ENCODE measurements at regions not wholly inside any gene's neighbourhood (a gene's known extent, or its start where the extent isn't known, plus 50 kb on each side); places are given as distances from the start of the nearest gene placed in this dataset.

DNA sequence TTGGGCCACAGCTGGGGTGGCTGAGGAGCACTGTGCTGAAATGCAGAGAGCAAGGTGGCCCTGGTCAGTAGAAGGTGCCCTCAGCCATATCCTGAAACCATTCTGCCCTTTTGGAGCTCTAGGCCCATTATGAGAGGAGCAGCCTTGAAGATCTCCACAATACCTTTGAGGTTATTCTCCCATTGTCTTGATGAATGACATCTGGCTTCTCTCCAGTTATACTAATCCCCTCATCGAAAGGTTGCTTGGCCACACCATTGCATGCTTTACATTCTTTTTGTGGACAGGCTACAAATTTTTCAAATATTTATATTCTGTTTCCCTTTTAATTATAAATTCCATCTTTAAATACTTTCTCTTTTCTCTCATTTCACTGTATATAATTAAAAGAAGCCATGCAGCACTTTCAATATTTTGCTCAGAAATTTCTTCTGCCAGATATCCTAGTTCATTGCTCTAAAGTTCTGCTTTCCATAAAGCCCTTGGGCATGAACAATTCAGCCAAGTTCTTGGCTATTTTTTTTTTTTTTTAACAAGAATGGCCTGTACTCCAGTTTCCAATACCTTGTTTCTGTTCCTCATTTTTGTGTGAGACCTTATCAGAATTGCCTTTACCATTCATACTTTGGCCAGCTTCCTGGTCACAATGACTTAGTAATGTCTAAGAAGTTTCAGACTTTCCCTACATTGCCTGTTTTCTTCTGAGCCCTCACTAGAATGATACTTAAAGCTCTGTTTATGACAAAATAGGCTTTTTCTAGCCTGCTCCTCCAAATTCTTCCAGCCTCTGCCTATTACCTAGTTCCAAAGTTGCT, 138.9 kb upstream of the SGO1 start:
- H3K4me1 Mint-ChIP-seq = no peaks in the 10 kb centered on the region
- no peak for TF ChIP-seq CTCF (IDR thresholded peaks at IDR 0.05; ENCODE audit: unreplicated experiment in 3 of 3)
- no peaks in the 10 kb centered on the region for H3K27me3 Mint-ChIP-seq (ENCODE audit: low read depth)
- H3K27ac Mint-ChIP-seq = no peak overlapping the region
- no peaks in the 10 kb centered on the region for H3K9me3 Mint-ChIP-seq
- no peaks in the 10 kb centered on the region for H3K36me3 Mint-ChIP-seq (ENCODE audit: low read depth)
- no peak overlapping the region for H3K4me3 Mint-ChIP-seq

DNA sequence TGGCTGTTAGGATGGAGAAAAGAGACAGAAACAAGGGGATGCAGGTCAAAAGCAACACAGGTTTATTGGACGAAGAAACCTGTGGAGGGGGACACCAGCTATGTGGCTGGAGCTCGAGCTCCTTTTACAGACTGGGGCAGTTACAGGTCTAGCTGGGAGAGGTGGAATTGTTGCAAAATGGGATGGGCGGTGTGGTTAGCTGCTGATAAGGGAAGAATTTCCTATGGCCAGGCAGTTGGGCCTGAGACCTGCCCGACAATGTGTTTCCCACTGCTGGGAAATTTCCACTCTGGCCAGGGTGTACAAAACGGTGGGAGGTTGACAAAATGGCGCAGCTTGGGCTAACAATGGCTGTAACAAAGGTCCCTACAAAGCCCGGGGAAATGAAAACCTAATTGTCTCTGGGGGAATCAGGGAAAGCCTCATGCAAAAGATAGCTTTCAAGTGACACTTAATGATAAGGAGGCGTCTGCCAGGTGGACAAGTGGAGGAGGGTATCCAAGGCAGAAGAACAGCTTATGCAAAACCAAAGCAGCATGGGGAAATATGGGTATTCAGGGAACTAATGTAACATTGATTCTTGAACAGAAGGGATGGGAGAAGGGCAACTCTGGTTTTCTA, 137.4 kb upstream of the SGO1 start:
- peak overlapping the region in 1 of 3 experiments; percentile 36 for H3K27ac Mint-ChIP-seq
- no peaks in the 10 kb centered on the region for H3K4me1 Mint-ChIP-seq
- H3K27me3 Mint-ChIP-seq (ENCODE audit: low read depth) = no peaks in the 10 kb centered on the region
- no peaks in the 10 kb centered on the region for H3K9me3 Mint-ChIP-seq
- no peak overlapping the region for H3K4me3 Mint-ChIP-seq
- H3K36me3 Mint-ChIP-seq (ENCODE audit: low read depth) = no peaks in the 10 kb centered on the region
- TF ChIP-seq CTCF (IDR thresholded peaks at IDR 0.05; ENCODE audit: unreplicated experiment in 3 of 3) = no peak

DNA sequence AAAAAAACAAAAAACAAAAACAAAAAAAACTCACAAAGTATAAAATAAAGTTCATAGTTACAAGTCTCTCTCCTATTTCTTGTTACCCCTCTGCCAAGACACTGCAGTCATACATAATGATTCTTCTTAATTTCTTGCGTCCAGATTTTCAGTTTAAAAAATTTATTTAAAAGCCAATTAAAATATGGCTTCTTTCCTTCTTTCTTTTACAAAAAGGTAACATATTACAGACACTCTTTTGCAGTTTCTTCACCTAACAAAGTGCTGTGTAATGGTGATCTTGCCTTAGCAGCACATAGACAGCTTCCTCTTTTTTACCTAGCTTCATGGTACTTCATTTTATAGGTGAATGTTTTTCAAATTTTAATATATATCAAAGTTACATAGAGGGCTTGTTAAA, 136.1 kb upstream of the SGO1 start:
- no peaks in the 10 kb centered on the region for H3K27me3 Mint-ChIP-seq (ENCODE audit: low read depth)
- no peaks in the 10 kb centered on the region for H3K36me3 Mint-ChIP-seq (ENCODE audit: low read depth)
- no peaks in the 10 kb centered on the region for H3K4me1 Mint-ChIP-seq
- no peak for TF ChIP-seq CTCF (IDR thresholded peaks at IDR 0.05; ENCODE audit: unreplicated experiment in 3 of 3)
- no peak overlapping the region for H3K27ac Mint-ChIP-seq
- no peaks in the 10 kb centered on the region for H3K9me3 Mint-ChIP-seq
- H3K4me3 Mint-ChIP-seq = no peak overlapping the region

DNA sequence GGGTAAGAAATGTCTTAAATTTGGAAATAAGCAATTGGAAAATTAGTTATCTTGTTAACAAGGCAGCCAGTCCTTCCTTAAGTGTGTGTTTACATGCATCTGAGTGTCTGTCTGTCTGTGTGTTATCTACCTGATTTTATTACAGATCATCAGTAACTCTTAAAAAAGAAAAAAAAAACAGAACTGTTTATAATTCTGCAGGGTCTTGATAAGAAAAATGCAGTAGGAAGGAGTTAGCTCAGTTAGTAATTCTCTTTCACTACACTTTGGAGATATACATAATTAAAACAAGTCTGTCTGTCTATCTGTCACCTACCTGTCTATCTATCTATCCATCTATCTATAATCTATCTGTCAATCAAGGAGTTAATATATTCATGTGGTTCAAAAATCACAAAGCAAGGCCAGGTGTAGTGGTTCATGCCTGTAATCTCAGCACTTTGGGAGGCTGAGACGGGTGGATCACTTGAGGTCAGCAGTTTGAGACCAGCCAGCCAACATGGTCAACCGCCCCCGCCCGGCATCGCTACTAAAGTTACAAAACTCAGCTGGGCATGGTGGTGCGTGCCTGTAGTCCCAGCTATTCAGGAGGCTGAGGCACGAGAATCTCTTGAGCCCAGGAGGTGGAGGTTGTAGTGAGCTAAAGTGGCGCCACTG, 135.5 kb upstream of the SGO1 start:
- Mint-ChIP-seq H3K4me3 (no peak overlapping the region), H3K36me3 (ENCODE audit: low read depth) (no peaks in the 10 kb centered on the region), H3K27me3 (ENCODE audit: low read depth) (no peaks in the 10 kb centered on the region)

GRCh38 chr3:20320489-20320888, 134.5 kb upstream of the SGO1 start:
- Mint-ChIP-seq H3K27ac (peak overlapping the region in 1 of 3 experiments; percentile 38), H3K36me3 (ENCODE audit: low read depth) (no peaks in the 10 kb centered on the region), H3K9me3 (no peaks in the 10 kb centered on the region), H3K4me1 (no peaks in the 10 kb centered on the region), H3K4me3 (no peak overlapping the region), H3K27me3 (ENCODE audit: low read depth) (no peaks in the 10 kb centered on the region)
- TF ChIP-seq CTCF (IDR thresholded peaks at IDR 0.05; ENCODE audit: unreplicated experiment in 3 of 3) = no peak

More for the DNA sequence above, 135.5 kb upstream of the SGO1 start:
- Mint-ChIP-seq H3K27ac (no peak overlapping the region), H3K4me1 (no peaks in the 10 kb centered on the region), H3K9me3 (no peaks in the 10 kb centered on the region)
- no peak for TF ChIP-seq CTCF (IDR thresholded peaks at IDR 0.05; ENCODE audit: unreplicated experiment in 3 of 3)

Data from nephron (organoid).